Peyer's patch (tissue), 4 donors: ENCODE measurements at regions not wholly inside any gene's neighbourhood (a gene's known extent, or its start where the extent isn't known, plus 50 kb on each side); places are given as distances from the start of the nearest gene placed in this dataset.

Source experiments
- POLR2A ChIP-seq, 2 donors: fragments of 450-650 bp; IDR thresholded peaks; one replicate each; pipeline ENCODE4 v1.5.1; 2017; ENCODE audit warnings: antibody characterized with exemption in 2 of 2, mild to moderate bottlenecking in 2 of 2, moderate library complexity in 2 of 2
- TF ChIP-seq, protein P1 (sequence below), 6 experiments: fragments of 450-650 bp in 4 of 6; fragments of 200-600 bp in 2 of 6; sonication (generic) in 1 of 6; IDR thresholded peaks; one replicate each; pipeline ENCODE4 v1.5.1; 2017 to 2019; ENCODE audit warnings: antibody characterized with exemption in 6 of 6, mild to moderate bottlenecking in 3 of 6, moderate library complexity in 1 of 6

DNA sequence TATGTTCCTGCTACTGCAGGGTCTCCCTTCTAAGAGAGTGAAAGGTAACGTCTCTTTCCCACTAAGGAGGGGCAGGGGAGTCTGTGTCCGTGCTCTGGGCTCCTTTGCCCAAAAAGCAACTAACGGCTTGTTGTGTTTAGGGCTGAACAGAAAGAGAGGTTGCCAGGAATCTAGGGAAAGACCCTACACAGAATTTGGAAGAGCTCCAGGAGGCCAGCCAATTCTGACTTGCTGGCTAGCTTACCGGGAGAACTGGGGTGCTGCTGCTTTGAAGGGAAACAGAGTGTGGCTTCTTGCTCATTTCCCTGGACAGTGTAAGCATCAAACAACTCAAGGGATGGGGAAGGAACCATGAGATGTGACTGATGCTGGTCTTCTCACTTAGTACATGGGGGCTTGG, 176.1 kb downstream of the GADD45G start:
- TF ChIP-seq, protein P1, sequence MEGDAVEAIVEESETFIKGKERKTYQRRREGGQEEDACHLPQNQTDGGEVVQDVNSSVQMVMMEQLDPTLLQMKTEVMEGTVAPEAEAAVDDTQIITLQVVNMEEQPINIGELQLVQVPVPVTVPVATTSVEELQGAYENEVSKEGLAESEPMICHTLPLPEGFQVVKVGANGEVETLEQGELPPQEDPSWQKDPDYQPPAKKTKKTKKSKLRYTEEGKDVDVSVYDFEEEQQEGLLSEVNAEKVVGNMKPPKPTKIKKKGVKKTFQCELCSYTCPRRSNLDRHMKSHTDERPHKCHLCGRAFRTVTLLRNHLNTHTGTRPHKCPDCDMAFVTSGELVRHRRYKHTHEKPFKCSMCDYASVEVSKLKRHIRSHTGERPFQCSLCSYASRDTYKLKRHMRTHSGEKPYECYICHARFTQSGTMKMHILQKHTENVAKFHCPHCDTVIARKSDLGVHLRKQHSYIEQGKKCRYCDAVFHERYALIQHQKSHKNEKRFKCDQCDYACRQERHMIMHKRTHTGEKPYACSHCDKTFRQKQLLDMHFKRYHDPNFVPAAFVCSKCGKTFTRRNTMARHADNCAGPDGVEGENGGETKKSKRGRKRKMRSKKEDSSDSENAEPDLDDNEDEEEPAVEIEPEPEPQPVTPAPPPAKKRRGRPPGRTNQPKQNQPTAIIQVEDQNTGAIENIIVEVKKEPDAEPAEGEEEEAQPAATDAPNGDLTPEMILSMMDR (IDR thresholded peaks at IDR 0.05), result no peak
- no peak for TF ChIP-seq POLR2A (IDR thresholded peaks at IDR 0.05)
